Esophagus (tissue), 2 donors: ENCODE measurements at regions not wholly inside any gene's neighbourhood (a gene's known extent, or its start where the extent isn't known, plus 50 kb on each side); places are given as distances from the start of the nearest gene placed in this dataset.
"Not testable (repeated sequence)": the region's sequence is repeated elsewhere in the genome, so short reads cannot be mapped to it uniquely, and the experiment has no call there.

ENCODE experiments used
- H3K27ac ChIP-seq, 2 donors: one replicate each; pipeline ENCODE4 v1.5.1; 2013; ENCODE audit warnings: low read depth in 2 of 2, mild to moderate bottlenecking in 2 of 2, inconsistent platforms in 1 of 2, low read length in 1 of 2, moderate library complexity in 1 of 2
- H3K27me3 ChIP-seq, 2 donors: one replicate each; pipeline ENCODE4 v1.6.1; 2013; ENCODE audit warnings: low read length in 2 of 2, control low read depth in 1 of 2, mild to moderate bottlenecking in 1 of 2; ENCODE audit not compliant: insufficient read depth in 2 of 2, control insufficient read depth in 1 of 2
- H3K36me3 ChIP-seq, 2 donors: one replicate each; pipeline ENCODE4 v1.6.1; 2013; ENCODE audit warnings: low read length in 1 of 2; ENCODE audit not compliant: control insufficient read depth in 2 of 2, insufficient read depth in 2 of 2
- H3K4me1 ChIP-seq, 2 donors: one replicate each; pipeline ENCODE4 v1.6.1; 2013; ENCODE audit warnings: low read length in 1 of 2; ENCODE audit not compliant: control insufficient read depth in 2 of 2, insufficient read depth in 2 of 2
- H3K4me3 ChIP-seq, 2 donors: one replicate each; pipeline ENCODE4 v1.5.1; 2013; ENCODE audit warnings: low read length in 2 of 2, mild to moderate bottlenecking in 2 of 2, low read depth in 1 of 2, moderate library complexity in 1 of 2
- H3K9me3 ChIP-seq, 2 donors: one replicate each; pipeline ENCODE4 v1.6.1; 2013; ENCODE audit warnings: mild to moderate bottlenecking in 2 of 2, low read depth in 1 of 2, low read length in 1 of 2, moderate library complexity in 1 of 2; ENCODE audit not compliant: control insufficient read depth in 2 of 2, insufficient read depth in 1 of 2
- WGBS, 2 donors: extraction: QIAGEN DNeasy Blood & Tissue Kit; methylation state at CpG; one replicate each; pipeline ENCODE4 v1.1.7; 2013; 5-methylcytosine and 5-hydroxymethylcytosine counted together
- donor health status: healthy with polysubstance abuse.
- donor health status: Bipolar disorder and iron deficiency.

DNA sequence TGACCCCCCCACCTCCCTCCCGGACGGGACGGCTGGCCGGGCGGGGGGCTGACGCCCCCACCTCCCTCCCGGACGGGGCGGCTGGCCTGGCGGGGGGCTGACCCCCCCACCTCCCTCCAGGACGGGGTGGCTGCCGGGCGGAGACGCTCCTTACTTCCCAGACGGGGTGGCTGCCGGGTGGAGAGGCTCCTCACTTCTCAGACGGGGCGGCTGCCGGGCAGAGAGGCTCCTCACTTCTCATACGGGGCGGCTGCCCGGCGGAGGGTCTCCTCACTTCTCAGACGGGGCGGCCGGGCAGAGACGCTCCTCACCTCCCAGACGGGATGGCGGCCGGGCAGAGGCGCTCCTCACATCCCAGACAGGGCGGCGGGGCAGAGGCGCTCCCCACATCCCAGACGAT lies 84.7 kb downstream of the OR2B2 start:
- H3K4me1 ChIP-seq, H3K4me3 ChIP-seq, H3K27me3 ChIP-seq, H3K36me3 ChIP-seq, H3K9me3 ChIP-seq, H3K27ac ChIP-seq: not testable (repeated sequence)
- 66 to 69% methylated on average over 17 to 35 of the region's 35 CpGs for WGBS, 2 donors

- 32 to 47% methylated on average over 14 to 30 of the region's 30 CpGs for WGBS, 2 donors
- H3K36me3 ChIP-seq: not testable (repeated sequence)
Measured at GRCh38 chr6:27826612-27826985, 85.6 kb downstream of the OR2B2 start.

DNA sequence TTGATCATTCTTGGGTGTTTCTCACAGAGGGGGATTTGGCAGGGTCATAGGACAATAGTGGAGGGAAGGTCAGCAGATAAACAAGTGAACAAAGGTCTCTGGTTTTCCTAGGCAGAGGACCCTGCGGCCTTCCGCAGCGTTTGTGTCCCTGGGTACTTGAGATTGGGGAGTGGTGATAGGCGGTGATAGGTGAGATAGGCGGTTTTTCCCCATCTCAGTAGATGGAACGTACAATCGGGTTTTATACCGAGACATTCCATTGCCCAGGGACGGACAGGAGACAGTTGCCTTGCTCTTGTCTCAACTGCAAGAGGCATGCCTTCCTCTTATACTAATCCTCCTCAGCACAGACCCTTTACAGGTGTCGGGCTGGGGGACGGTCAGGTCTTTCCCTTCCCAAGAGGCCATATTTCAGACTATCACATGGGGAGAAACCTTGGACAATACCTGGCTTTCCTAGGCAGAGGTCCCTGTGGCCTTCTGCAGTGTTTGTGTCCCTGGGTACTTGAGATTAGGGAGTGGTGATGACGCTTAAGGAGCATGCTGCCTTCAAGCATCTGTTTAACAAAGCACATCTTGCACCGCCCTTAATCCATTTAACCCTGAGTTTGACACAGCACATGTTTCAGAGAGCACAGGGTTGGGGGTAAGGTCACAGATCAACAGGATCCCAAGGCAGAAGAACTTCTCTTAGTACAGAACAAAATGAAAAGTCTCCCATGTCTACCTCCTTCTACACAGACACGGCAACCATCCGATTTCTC lies 86.2 kb downstream of the OR2B2 start:
- 70 to 73% methylated on average over 13 to 14 of the region's 15 CpGs for WGBS, 2 donors
- not testable (repeated sequence) for H3K9me3 ChIP-seq, H3K4me3 ChIP-seq, H3K27me3 ChIP-seq, H3K36me3 ChIP-seq, H3K4me1 ChIP-seq, H3K27ac ChIP-seq

More at GRCh38 chr6:27826612-27826985, 85.6 kb downstream of the OR2B2 start:
- not testable (repeated sequence) for H3K27me3 ChIP-seq, H3K4me3 ChIP-seq, H3K9me3 ChIP-seq, H3K4me1 ChIP-seq, H3K27ac ChIP-seq

GRCh38 chr6:27825025-27825793 lies 87.0 kb downstream of the OR2B2 start:
- no peaks in the 10 kb centered on the region for H3K4me1 ChIP-seq
- H3K36me3 ChIP-seq: no peaks in the 10 kb centered on the region
- peak overlapping the region; percentile 90 to 93 for H3K27ac ChIP-seq
- H3K9me3 ChIP-seq: no peaks in the 10 kb centered on the region
- 31 to 37% methylated on average over 7 of the region's 7 CpGs for WGBS, 2 donors
- no peaks in the 10 kb centered on the region for H3K27me3 ChIP-seq
- peak overlapping the region; percentile 55 to 69 for H3K4me3 ChIP-seq

- 2 to 4% methylated on average over 28 to 34 of the region's 53 CpGs for WGBS, 2 donors
- not testable (repeated sequence) for H3K27me3 ChIP-seq, H3K36me3 ChIP-seq, H3K9me3 ChIP-seq, H3K4me1 ChIP-seq
- peak overlapping the region; percentile 90 to 93 for H3K27ac ChIP-seq
- peak overlapping the region; percentile 55 to 69 for H3K4me3 ChIP-seq
Measured at GRCh38 chr6:27824211-27825024, 87.8 kb downstream of the OR2B2 start.

DNA sequence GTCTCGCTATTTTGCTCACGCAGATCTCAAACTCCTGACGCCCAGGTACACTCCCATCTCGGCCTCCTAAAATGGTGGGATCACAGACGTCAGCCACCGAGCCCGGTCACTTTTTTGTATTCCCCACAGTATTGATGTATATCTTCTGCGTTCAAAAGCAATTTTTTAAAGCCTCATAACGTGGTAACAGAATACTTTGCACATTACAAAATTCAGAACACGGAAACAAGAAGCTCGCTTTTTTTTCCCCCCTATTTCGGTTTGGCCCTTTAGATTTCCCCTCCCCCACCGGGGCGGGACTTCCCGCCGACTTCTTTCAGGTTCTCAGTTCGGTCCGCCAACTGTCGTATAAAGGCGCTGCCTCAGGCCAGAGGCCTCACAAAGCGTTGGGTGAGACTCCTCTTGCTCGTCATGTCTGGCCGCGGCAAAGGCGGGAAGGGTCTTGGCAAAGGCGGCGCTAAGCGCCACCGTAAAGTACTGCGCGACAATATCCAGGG lies 88.4 kb downstream of the OR2B2 start:
- H3K9me3 ChIP-seq, H3K36me3 ChIP-seq, H3K4me1 ChIP-seq, H3K27me3 ChIP-seq: not testable (repeated sequence)
- peak overlapping the region; percentile 23 to 39 for H3K4me3 ChIP-seq
- 1 to 2% methylated on average over 23 to 27 of the region's 31 CpGs for WGBS, 2 donors
- peak overlapping the region; percentile 67 to 71 for H3K27ac ChIP-seq

GRCh38 chr6:27816906-27817305 lies 95.3 kb downstream of the OR2B2 start:
- WGBS, 2 donors: 93 to 94% methylated on average over 3 of the region's 3 CpGs
- H3K9me3 ChIP-seq: no peaks in the 10 kb centered on the region
- no peak overlapping the region for H3K4me3 ChIP-seq
- H3K27ac ChIP-seq: no peak overlapping the region
- no peaks in the 10 kb centered on the region for H3K4me1 ChIP-seq
- H3K36me3 ChIP-seq: no peaks in the 10 kb centered on the region
- peaks cover 0 to 2% of the 10 kb centered on the region in 2 donors for H3K27me3 ChIP-seq

DNA sequence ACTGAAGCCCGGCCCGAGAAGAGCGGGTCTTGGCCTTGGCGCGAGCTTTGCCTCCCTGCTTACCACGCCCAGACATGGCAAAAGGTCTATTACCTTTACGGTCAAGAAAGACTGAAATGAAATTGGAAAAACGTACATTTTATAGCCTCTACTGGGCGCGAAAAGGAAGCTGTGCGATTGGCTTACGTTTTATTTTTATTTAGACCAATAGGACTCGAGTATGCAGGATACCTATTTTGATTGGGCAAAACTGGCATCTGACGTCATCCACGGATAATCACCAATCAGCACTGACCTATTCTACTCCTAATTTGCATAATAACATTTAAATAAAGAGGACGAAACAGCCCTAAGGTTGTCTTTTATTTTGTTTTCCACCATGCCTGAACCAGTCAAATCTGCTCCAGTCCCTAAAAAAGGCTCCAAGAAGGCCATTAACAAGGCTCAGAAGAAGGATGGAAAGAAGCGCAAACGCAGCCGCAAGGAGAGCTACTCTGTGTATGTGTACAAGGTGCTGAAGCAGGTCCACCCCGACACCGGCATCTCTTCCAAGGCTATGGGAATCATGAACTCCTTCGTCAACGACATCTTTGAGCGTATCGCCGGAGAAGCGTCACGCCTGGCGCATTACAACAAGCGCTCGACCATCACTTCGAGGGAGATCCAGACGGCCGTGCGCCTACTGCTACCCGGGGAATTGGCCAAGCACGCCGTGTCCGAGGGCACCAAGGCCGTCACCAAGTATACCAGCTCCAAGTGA lies 97.4 kb downstream of the OR2B2 start:
- Histone ChIP-seq H3K27ac (peak overlapping the region; percentile 58 to 82), H3K36me3 (no peaks in the 10 kb centered on the region), H3K4me3 (peak overlapping the region; percentile 39 to 44), H3K9me3 (no peaks in the 10 kb centered on the region), H3K27me3 (peaks cover 0 to 2% of the 10 kb centered on the region in 2 donors), H3K4me1 (peaks cover 0 to 3% of the 10 kb centered on the region in 2 donors)
- 1 to 2% methylated on average over 40 of the region's 40 CpGs for WGBS, 2 donors

DNA sequence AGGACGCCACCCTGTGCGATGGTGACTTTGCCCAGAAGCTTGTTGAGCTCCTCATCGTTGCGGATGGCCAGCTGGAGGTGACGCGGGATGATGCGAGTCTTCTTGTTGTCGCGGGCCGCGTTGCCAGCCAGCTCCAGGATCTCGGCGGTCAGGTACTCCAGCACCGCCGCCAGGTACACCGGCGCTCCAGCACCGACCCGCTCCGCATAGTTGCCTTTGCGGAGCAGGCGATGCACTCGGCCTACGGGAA lies 97.9 kb downstream of the OR2B2 start:
- H3K27me3 ChIP-seq, H3K4me1 ChIP-seq, H3K36me3 ChIP-seq, H3K9me3 ChIP-seq: not testable (repeated sequence)
- Histone ChIP-seq H3K27ac (peak overlapping the region in 1 of 2 donors; percentile 64), H3K4me3 (peak overlapping the region; percentile 39 to 44)
- 0 to 3% methylated on average over 2 to 5 of the region's 24 CpGs for WGBS, 2 donors
